ENCODE measurements at regions not wholly inside any gene's neighbourhood (a gene's known extent, or its start where the extent isn't known, plus 50 kb on each side); places are given as distances from the start of the nearest gene placed in this dataset.

GRCh38 chr5:133888625-133888991 lies 79.8 kb downstream of the C5orf15 start:
- Histone ChIP-seq H3K36me3 (no peaks in the 10 kb centered on the region), H3K27me3 (no peaks in the 10 kb centered on the region), H3K4me1 (no peaks in the 10 kb centered on the region), H3K4me3 (no peak overlapping the region), H3K9me3 (no peaks in the 10 kb centered on the region), H3K27ac (no peak overlapping the region)
- intact Hi-C loops (cut with DNase I) = no loop called here
- ATAC-seq = no peak
- TF ChIP-seq CTCF (IDR thresholded peaks at IDR 0.05) = no peak
- DNase-seq = peak; percentile 29

DNA sequence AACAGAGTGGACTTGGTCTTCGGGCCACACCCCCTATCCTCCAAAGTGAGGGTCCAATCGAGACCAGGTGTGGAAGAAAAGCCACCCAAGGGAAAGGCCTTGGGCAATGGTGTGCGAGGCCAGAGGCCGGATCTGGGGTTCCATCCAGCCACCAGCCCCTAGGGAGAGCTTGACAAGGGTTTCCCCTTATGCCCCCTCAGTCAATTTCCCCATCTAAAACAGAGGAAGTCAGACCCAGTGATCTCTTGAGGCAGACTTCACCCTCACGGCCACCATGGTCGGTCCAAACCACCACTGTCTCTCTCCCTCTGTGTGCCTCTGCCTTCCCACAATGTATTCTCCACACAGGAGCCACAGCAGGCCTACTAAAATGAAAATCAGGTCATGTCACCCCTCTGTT lies 82.9 kb downstream of the C5orf15 start:
- Histone ChIP-seq H3K4me1 (no peaks in the 10 kb centered on the region), H3K4me3 (no peak overlapping the region), H3K36me3 (no peaks in the 10 kb centered on the region), H3K27me3 (no peaks in the 10 kb centered on the region), H3K27ac (no peak overlapping the region), H3K9me3 (no peaks in the 10 kb centered on the region)
- no peak for ATAC-seq
- intact Hi-C loops (cut with DNase I) = no loop called here
- no peak for TF ChIP-seq CTCF (IDR thresholded peaks at IDR 0.05)
- peak; percentile 43 for DNase-seq

- no peak overlapping the region for H3K4me3 ChIP-seq
- H3K27ac ChIP-seq = no peak overlapping the region
- H3K4me1 ChIP-seq = no peaks in the 10 kb centered on the region
- no peak for ATAC-seq
- no peaks in the 10 kb centered on the region for H3K9me3 ChIP-seq
- intact Hi-C loops (cut with DNase I) = no loop called here
- H3K36me3 ChIP-seq = no peaks in the 10 kb centered on the region
- no peaks in the 10 kb centered on the region for H3K27me3 ChIP-seq
- no peak for TF ChIP-seq CTCF (IDR thresholded peaks at IDR 0.05)
- peak; percentile 18 for DNase-seq
Measured at GRCh38 chr5:133884569-133885311, 83.7 kb downstream of the C5orf15 start.

DNA sequence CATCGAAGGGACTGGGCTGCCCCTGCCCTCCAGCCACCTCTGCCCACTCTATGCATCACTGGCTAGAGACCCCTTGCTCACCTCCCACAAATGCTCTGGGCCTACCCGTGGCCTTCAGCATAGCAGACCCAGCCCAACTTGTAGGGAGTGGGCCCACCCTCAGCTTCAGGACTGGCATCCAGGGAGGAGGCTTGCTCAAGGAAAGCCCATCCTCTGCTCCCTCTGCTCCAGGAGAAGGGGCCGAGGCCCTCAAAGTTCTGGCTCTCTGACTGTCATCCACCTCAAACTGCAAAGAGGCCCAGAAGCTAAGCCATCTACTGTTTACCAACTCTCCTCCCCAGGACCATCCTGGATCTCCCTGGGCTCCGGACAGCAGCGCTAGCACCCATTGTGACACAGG lies 84.5 kb downstream of the C5orf15 start:
- DNase-seq (peak; percentile 34), ATAC-seq (no peak)
- TF ChIP-seq CTCF (IDR thresholded peaks at IDR 0.05) = no peak
- Histone ChIP-seq H3K4me3 (no peak overlapping the region), H3K27ac (no peak overlapping the region), H3K36me3 (no peaks in the 10 kb centered on the region), H3K9me3 (no peaks in the 10 kb centered on the region), H3K4me1 (no peaks in the 10 kb centered on the region), H3K27me3 (no peaks in the 10 kb centered on the region)
- intact Hi-C loops (cut with DNase I) = no loop called here

GRCh38 chr5:133882846-133883245 lies 85.6 kb downstream of the C5orf15 start:
- Histone ChIP-seq H3K4me3 (no peak overlapping the region), H3K27ac (no peak overlapping the region), H3K9me3 (no peaks in the 10 kb centered on the region), H3K36me3 (no peaks in the 10 kb centered on the region), H3K4me1 (no peaks in the 10 kb centered on the region), H3K27me3 (no peaks in the 10 kb centered on the region)
- DNase-seq (peak; percentile 12), ATAC-seq (no peak)
- TF ChIP-seq CTCF (IDR thresholded peaks at IDR 0.05) = no peak
- intact Hi-C loops (cut with DNase I) = no loop called here

DNA sequence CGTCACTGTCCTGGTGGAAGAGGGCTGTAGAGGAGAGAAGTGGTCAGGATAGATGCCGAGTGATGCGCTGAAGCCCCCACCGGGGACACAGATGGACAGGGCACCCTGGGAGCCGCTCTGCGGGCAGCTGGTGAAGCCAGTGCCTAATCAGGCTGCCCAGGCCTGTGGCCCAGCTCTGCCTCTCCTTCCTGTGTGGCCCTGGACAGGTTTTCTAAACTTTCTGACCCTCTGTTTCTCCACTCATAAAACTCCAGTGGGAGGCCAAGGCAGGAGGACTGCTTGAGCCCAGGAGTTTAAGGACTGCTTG lies 86.1 kb downstream of the C5orf15 start:
- H3K27ac ChIP-seq = no peak overlapping the region
- peak; percentile 41 for DNase-seq
- H3K4me1 ChIP-seq = no peaks in the 10 kb centered on the region
- no peaks in the 10 kb centered on the region for H3K27me3 ChIP-seq
- no peak for ATAC-seq
- intact Hi-C loops (cut with DNase I) = no loop called here
- H3K36me3 ChIP-seq = no peaks in the 10 kb centered on the region
- H3K9me3 ChIP-seq = no peaks in the 10 kb centered on the region
- no peak overlapping the region for H3K4me3 ChIP-seq
- no peak for TF ChIP-seq CTCF (IDR thresholded peaks at IDR 0.05)

Data from upper lobe of right lung (tissue), 1 donor.